HEK293T (cell line): ENCODE measurements at regions not wholly inside any gene's neighbourhood (a gene's known extent, or its start where the extent isn't known, plus 50 kb on each side); places are given as distances from the start of the nearest gene placed in this dataset.

Experiments used
- CTCF ChIA-PET: fragments of 350-600 bp; formaldehyde crosslinking; extraction: SDS; loops from one replicate; lab custom pipeline; 2021; ENCODE audit warnings: antibody characterized with exemption, inconsistent platforms; lab: Yijun Ruan, JAX
- POLR2A ChIA-PET: fragments of 350-600 bp; formaldehyde crosslinking; extraction: SDS; loops from one replicate; lab custom pipeline; 2020; ENCODE audit warnings: antibody characterized with exemption, inconsistent platforms; lab: Yijun Ruan, JAX
- DNase-seq: peaks from one replicate; pipeline ENCODE4 v3.0.0; 2012; ENCODE audit warnings: mixed read lengths; ENCODE audit errors: extremely low spot score
- ARNT ChIP-seq: fragments of 450-650 bp; IDR thresholded peaks from 2 replicates; pipeline ENCODE4 v1.6.1; 2017; ENCODE audit warnings: mild to moderate bottlenecking
- BHLHE40 ChIP-seq: fragments of 450-650 bp; IDR thresholded peaks from 2 replicates; pipeline ENCODE4 v1.6.1; 2016; ENCODE audit warnings: mild to moderate bottlenecking, moderate library complexity, borderline replicate concordance
- CTBP1 ChIP-seq: fragments of 450-650 bp; IDR thresholded peaks from 2 replicates; pipeline ENCODE4 v1.6.1; 2016; ENCODE audit warnings: borderline replicate concordance
- ELF4 ChIP-seq: fragments of 450-650 bp; IDR thresholded peaks from 2 replicates; pipeline ENCODE4 v1.6.1; 2017; ENCODE audit warnings: antibody characterized with exemption
- FOXA1 ChIP-seq: fragments of 450-650 bp; IDR thresholded peaks from 2 replicates; pipeline ENCODE4 v1.6.1; 2016; ENCODE audit warnings: mild to moderate bottlenecking
- FOXK2 ChIP-seq: fragments of 450-650 bp; IDR thresholded peaks from 2 replicates; pipeline ENCODE4 v1.6.1; 2016; ENCODE audit warnings: mild to moderate bottlenecking
- FOXM1 ChIP-seq: fragments of 450-650 bp; IDR thresholded peaks from 2 replicates; pipeline ENCODE4 v1.6.1; 2017; ENCODE audit warnings: mild to moderate bottlenecking, borderline replicate concordance
- HDGF ChIP-seq: fragments of 450-650 bp; IDR thresholded peaks from 2 replicates; pipeline ENCODE4 v1.6.1; 2017; ENCODE audit warnings: antibody characterized with exemption, borderline replicate concordance
- L3MBTL2 ChIP-seq: fragments of 450-650 bp; conservative IDR thresholded peaks from 2 replicates; pipeline ENCODE4 v1.6.1; 2016; ENCODE audit warnings: mild to moderate bottlenecking
- LEF1 ChIP-seq: fragments of 450-650 bp; IDR thresholded peaks from 2 replicates; pipeline ENCODE4 v1.6.1; 2017; ENCODE audit warnings: mild to moderate bottlenecking, borderline replicate concordance
- NFRKB ChIP-seq: fragments of 450-650 bp; IDR thresholded peaks from 2 replicates; pipeline ENCODE4 v1.6.1; 2016; ENCODE audit warnings: mild to moderate bottlenecking, moderate library complexity
- PKNOX1 ChIP-seq: fragments of 450-650 bp; IDR thresholded peaks from 2 replicates; pipeline ENCODE4 v1.6.1; 2016
- SP1 ChIP-seq: fragments of 450-650 bp; IDR thresholded peaks from 2 replicates; pipeline ENCODE4 v1.6.1; 2017
- SUZ12 ChIP-seq: fragments of 450-650 bp; IDR thresholded peaks from 2 replicates; pipeline ENCODE4 v1.6.1; 2016; ENCODE audit warnings: mild to moderate bottlenecking
- TARDBP ChIP-seq: fragments of 450-650 bp; IDR thresholded peaks from 2 replicates; pipeline ENCODE4 v1.6.1; 2016
- ZNF384 ChIP-seq: fragments of 450-650 bp; IDR thresholded peaks from 2 replicates; pipeline ENCODE4 v1.6.1; 2016

GRCh38 chr1:75992312-75992711 is 60.1 kb upstream of the ASB17 start:
- no peak for TF ChIP-seq FOXA1
- TF ChIP-seq ELF4, result no peak
- no peak for TF ChIP-seq BHLHE40
- no peak for TF ChIP-seq CTBP1
- TF ChIP-seq NFRKB, result no peak
- no peak for TF ChIP-seq ARNT
- POLR2A ChIA-PET, result no interaction called here
- CTCF ChIA-PET, result no interaction called here
- DNase-seq, result no peak

GRCh38 chr1:75993661-75994060 is 61.5 kb upstream of the ASB17 start:
- TF ChIP-seq ELF4 (no peak), FOXA1 (no peak), SP1 (no peak), SUZ12 (no peak)
- CTCF ChIA-PET, result no interaction called here
- DNase-seq, result no peak
- POLR2A ChIA-PET, result no interaction called here

- ChIA-PET CTCF (no interaction called here), POLR2A (no interaction called here)
- TF ChIP-seq SP1, result no peak
- no peak for TF ChIP-seq LEF1
- no peak for TF ChIP-seq FOXK2
- no peak for TF ChIP-seq L3MBTL2
- TF ChIP-seq ZNF384, result no peak
- no peak for TF ChIP-seq ARNT
- TF ChIP-seq FOXA1, result no peak
- no peak for TF ChIP-seq PKNOX1
- TF ChIP-seq FOXM1, result no peak
- no peak for TF ChIP-seq TARDBP
- no peak for TF ChIP-seq BHLHE40
- no peak for TF ChIP-seq SUZ12
- no peak for DNase-seq
Observed at GRCh38 chr1:75996196-75996595, 64.0 kb upstream of the ASB17 start.

GRCh38 chr1:75999034-75999433 is 66.8 kb upstream of the ASB17 start:
- CTCF ChIA-PET, result interaction anchor here (0.7 kb wide), 1 partner anchor 134 kb away, joined by 3 read pairs; no protein-coding TSS in a partner anchor
- DNase-seq, result no peak
- TF ChIP-seq TARDBP, result no peak
- TF ChIP-seq HDGF, result no peak
- no peak for TF ChIP-seq BHLHE40
- TF ChIP-seq PKNOX1, result no peak
- no peak for TF ChIP-seq SP1
- TF ChIP-seq ARNT, result no peak
- TF ChIP-seq NFRKB, result no peak
- TF ChIP-seq L3MBTL2, result no peak
- TF ChIP-seq SUZ12, result no peak
- POLR2A ChIA-PET, result no interaction called here

- no peak for TF ChIP-seq HDGF
- no peak for TF ChIP-seq NFRKB
- no peak for TF ChIP-seq ELF4
- no peak for TF ChIP-seq SP1
- TF ChIP-seq ZNF384, result no peak
- TF ChIP-seq LEF1, result no peak
- TF ChIP-seq BHLHE40, result no peak
- no peak for TF ChIP-seq FOXA1
- TF ChIP-seq CTBP1, result no peak
- TF ChIP-seq ARNT, result no peak
- no peak for TF ChIP-seq L3MBTL2
- TF ChIP-seq PKNOX1, result no peak
- no peak for TF ChIP-seq FOXM1
- TF ChIP-seq TARDBP, result no peak
- CTCF ChIA-PET, result no interaction called here
- POLR2A ChIA-PET, result no interaction called here
- DNase-seq, result no peak
Observed at GRCh38 chr1:76003946-76004345, 70.6 kb upstream of the ST6GALNAC3 start.

GRCh38 chr1:76005765-76006164 is 68.8 kb upstream of the ST6GALNAC3 start:
- DNase-seq, result no peak
- CTCF ChIA-PET, result interaction anchor here (0.6 kb wide), 1 partner anchor 1123 kb away, joined by 3 read pairs; no protein-coding TSS in a partner anchor
- TF ChIP-seq SP1 (no peak), ZNF384 (no peak), L3MBTL2 (no peak), ARNT (no peak), LEF1 (no peak), FOXA1 (no peak), FOXM1 (no peak), SUZ12 (no peak), HDGF (no peak), FOXK2 (no peak), CTBP1 (no peak), BHLHE40 (no peak), PKNOX1 (no peak), ELF4 (no peak), NFRKB (no peak), TARDBP (no peak)
- POLR2A ChIA-PET, result no interaction called here
